Spleen (tissue), 11 donors: ENCODE measurements at regions not wholly inside any gene's neighbourhood (a gene's known extent, or its start where the extent isn't known, plus 50 kb on each side); places are given as distances from the start of the nearest gene placed in this dataset.

Source experiments
- DNase-seq: peaks from one replicate; pipeline ENCODE4 v3.0.0-alpha.2; 2020
- H3K27ac ChIP-seq, 8 donors: fragments of 200-600 bp; sonication (generic) in 7 of 8; 1 replicate in 4 of 8; 2 replicates in 4 of 8; pipeline versions ENCODE4 v1.5.0 to v1.8.0; 2016 to 2021; ENCODE audit warnings: inconsistent platforms in 4 of 8, mild to moderate bottlenecking in 4 of 8, moderate library complexity in 1 of 8
- H3K27me3 ChIP-seq, 7 donors: fragments of 200-600 bp; sonication (generic) in 6 of 7; replicated peaks in 1 of 7; 1 replicate in 4 of 7; 2 replicates in 3 of 7; pipeline versions ENCODE4 v1.5.0 to v1.8.0; 2016 to 2021; ENCODE audit warnings: inconsistent platforms in 3 of 7, mild to moderate bottlenecking in 1 of 7
- H3K36me3 ChIP-seq, 6 donors: fragments of 200-600 bp; sonication (generic) in 5 of 6; 1 replicate in 4 of 6; 2 replicates in 2 of 6; pipeline versions ENCODE4 v1.5.0 to v1.8.0; 2016 to 2021; ENCODE audit warnings: inconsistent platforms in 2 of 6
- H3K4me1 ChIP-seq, 6 donors: fragments of 200-600 bp; sonication (generic) in 5 of 6; 1 replicate in 3 of 6; 2 replicates in 3 of 6; pipeline versions ENCODE4 v1.5.0 to v1.8.0; 2016 to 2021; ENCODE audit warnings: inconsistent platforms in 3 of 6
- H3K4me3 ChIP-seq, 8 donors: fragments of 200-600 bp; sonication (generic) in 7 of 8; 1 replicate in 4 of 8; 2 replicates in 4 of 8; pipeline versions ENCODE4 v1.5.0 to v1.8.0; 2016 to 2021; ENCODE audit warnings: inconsistent platforms in 4 of 8, mild to moderate bottlenecking in 4 of 8, moderate library complexity in 2 of 8
- H3K9me3 ChIP-seq, 8 donors: fragments of 200-600 bp; sonication (generic) in 7 of 8; 1 replicate in 4 of 8; 2 replicates in 4 of 8; pipeline versions ENCODE4 v1.5.0 to v1.8.0; 2016 to 2021; ENCODE audit warnings: inconsistent platforms in 4 of 8
- CTCF ChIP-seq, 11 experiments: fragments of 200-600 bp in 7 of 11; fragments of 450-650 bp in 4 of 11; sonication (generic) in 4 of 11; IDR thresholded peaks in 8 of 11; conservative IDR thresholded peaks in 3 of 11; 1 replicate in 7 of 11; 2 replicates in 4 of 11; pipeline versions ENCODE4 v1.4.0 to v1.8.0; 2016 to 2021; ENCODE audit warnings: antibody characterized with exemption in 11 of 11, inconsistent platforms in 4 of 11, mild to moderate bottlenecking in 1 of 11
- POLR2A ChIP-seq, 3 donors: fragments of 450-650 bp; IDR thresholded peaks; one replicate each; pipeline ENCODE4 v1.5.1; 2017; ENCODE audit warnings: antibody characterized with exemption in 3 of 3, mild to moderate bottlenecking in 1 of 3
- POLR2AphosphoS5 ChIP-seq, 3 donors: sonication (generic); formaldehyde crosslinking; IDR thresholded peaks; one replicate each; pipeline ENCODE4 v1.5.1; 2017; ENCODE audit warnings: antibody characterized with exemption in 3 of 3
- WGBS, 5 donors: extraction: QIAGEN DNeasy Blood & Tissue Kit in 3 of 5; methylation state at CpG; one replicate each; pipeline versions ENCODE4 v1.1.5 to v1.1.7; 2013 to 2018; 5-methylcytosine and 5-hydroxymethylcytosine counted together
- intact Hi-C: fragments of 100-400 bp; cut with DNase I; formaldehyde crosslinking; loops from one replicate; pipeline ENCODE4 v1.15.0; 2023; ENCODE audit warnings: low total_unique reads
- donor health status: healthy with polysubstance abuse.
- donor health status: DM: no; HTN: no; CAD: no; lungs with moderate emphysema.
- donor health status: DM: no; HTN: no; CAD: no.
- donor health status: Bipolar disorder and iron deficiency.
- donor health status: healthy.
- donor health status: DM: no; HTN: no; CAD: no.
- donor health status: DM: yes; HTN: yes; CAD: no.

- H3K36me3 ChIP-seq, result no peaks in the 10 kb centered on the region
Observed at GRCh38 chr2:4882421-4882820, 809.8 kb upstream of the SOX11 start.

DNA sequence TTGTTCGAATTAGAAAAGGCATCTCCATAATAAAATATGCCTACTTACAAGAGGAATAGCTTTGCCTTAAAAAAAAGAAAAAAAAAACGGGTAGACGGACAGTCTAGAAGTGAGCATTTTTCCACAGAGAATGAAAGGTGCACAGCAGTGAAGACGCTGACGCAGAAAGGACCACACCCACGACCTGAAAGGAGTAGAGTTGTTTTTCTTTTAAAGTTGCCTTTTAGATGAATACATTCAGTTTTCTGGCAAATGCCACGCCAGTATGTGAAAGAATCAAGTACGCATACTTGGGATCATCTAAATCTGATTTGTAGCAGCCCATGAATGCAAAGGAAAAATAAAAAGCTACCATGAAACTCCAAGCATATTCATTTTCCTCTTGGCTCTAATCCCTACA is 809.2 kb upstream of the SOX11 start:
- H3K27me3 ChIP-seq, result no peaks in the 10 kb centered on the region

More at GRCh38 chr2:4882421-4882820, 809.8 kb upstream of the SOX11 start:
- intact Hi-C loops, result no loop called here
- Histone ChIP-seq H3K27ac (no peak overlapping the region), H3K4me1 (no peaks in the 10 kb centered on the region), H3K27me3 (no peaks in the 10 kb centered on the region), H3K4me3 (no peak overlapping the region), H3K9me3 (peaks cover 0 to 25% (median 15%) of the 10 kb centered on the region in 8 donors)
- DNase-seq, result no peak
- no peak for TF ChIP-seq CTCF (IDR thresholded peaks at IDR 0.05 in 8 of 11, conservative IDR thresholded peaks at IDR 0.05 in 3 of 11)
- TF ChIP-seq POLR2A (IDR thresholded peaks at IDR 0.05), result no peak
- no peak for TF ChIP-seq POLR2AphosphoS5 (IDR thresholded peaks at IDR 0.05)
- 66 to 81% (median 75%) methylated on average over 3 of the region's 3 CpGs for WGBS, 5 donors

DNA sequence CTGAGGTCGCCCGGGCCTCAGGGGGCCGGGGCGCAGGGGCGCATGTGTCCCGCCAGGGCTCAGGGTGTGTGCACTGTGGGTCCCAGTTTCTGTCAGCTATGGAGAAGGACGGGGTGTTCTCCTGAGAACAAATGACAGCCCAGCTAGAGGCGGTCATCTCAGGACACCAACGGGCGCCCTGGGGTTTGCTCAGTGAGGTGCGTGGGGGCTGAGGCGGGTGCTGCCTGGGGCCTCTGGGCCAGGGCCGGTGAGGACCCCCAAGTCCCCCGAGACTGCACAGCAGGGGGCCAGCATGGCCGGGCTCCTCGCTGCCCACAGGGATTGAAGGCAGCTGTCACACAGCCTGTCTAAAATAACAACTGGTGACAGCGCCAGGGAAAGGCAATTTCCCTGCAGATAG is 808.8 kb upstream of the SOX11 start:
- H3K27me3 ChIP-seq, result no peaks in the 10 kb centered on the region
- no peaks in the 10 kb centered on the region for H3K4me1 ChIP-seq
- no peak overlapping the region for H3K27ac ChIP-seq
- peaks cover 0 to 22% (median 15%) of the 10 kb centered on the region in 8 donors for H3K9me3 ChIP-seq
- 90 to 94% (median 93%) methylated on average over 11 to 17 of the region's 17 CpGs for WGBS, 5 donors
- no peak overlapping the region for H3K4me3 ChIP-seq
- no peak for TF ChIP-seq CTCF (IDR thresholded peaks at IDR 0.05 in 8 of 11, conservative IDR thresholded peaks at IDR 0.05 in 3 of 11)
- no peak for TF ChIP-seq POLR2A (IDR thresholded peaks at IDR 0.05)
- no peak for TF ChIP-seq POLR2AphosphoS5 (IDR thresholded peaks at IDR 0.05)
- no peak for DNase-seq
- no peaks in the 10 kb centered on the region for H3K36me3 ChIP-seq
- intact Hi-C loops, result no loop called here

More for the DNA sequence above, 809.2 kb upstream of the SOX11 start:
- H3K27ac ChIP-seq, result no peak overlapping the region
- no peak for TF ChIP-seq POLR2A (IDR thresholded peaks at IDR 0.05)
- no peak for TF ChIP-seq POLR2AphosphoS5 (IDR thresholded peaks at IDR 0.05)
- no peak for TF ChIP-seq CTCF (IDR thresholded peaks at IDR 0.05 in 8 of 11, conservative IDR thresholded peaks at IDR 0.05 in 3 of 11)
- no peaks in the 10 kb centered on the region for H3K36me3 ChIP-seq
- no peak overlapping the region for H3K4me3 ChIP-seq
- 77 to 87% (median 78%) methylated on average over 8 of the region's 8 CpGs for WGBS, 5 donors
- H3K4me1 ChIP-seq, result no peaks in the 10 kb centered on the region
- peaks cover 0 to 24% (median 15%) of the 10 kb centered on the region in 8 donors for H3K9me3 ChIP-seq
- DNase-seq, result no peak
- intact Hi-C loops, result no loop called here

DNA sequence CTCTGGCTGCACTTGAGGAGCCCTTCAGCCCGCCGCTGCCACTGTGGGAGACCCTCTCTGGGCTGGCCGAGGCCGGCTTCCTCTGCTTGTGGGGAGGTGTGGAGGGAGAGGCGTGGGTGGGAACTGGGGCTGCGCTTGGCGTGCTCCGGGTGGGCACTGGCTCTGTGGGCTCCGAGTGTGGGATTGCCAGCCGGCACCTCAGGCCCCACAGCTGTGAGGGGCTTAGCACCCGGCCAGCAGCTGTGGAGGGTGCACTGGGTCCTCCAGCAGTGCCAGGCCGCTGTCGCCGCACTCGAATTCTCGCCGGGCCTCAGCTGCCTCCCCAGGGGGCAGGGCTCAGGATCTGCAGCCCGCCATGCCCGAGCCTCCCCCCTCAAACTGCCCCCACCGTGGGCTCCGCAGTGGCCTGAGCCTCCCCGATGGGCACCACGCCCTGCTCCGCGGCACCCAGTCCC is 808.0 kb upstream of the SOX11 start:
- Histone ChIP-seq H3K4me1 (no peaks in the 10 kb centered on the region), H3K4me3 (no peak overlapping the region), H3K9me3 (peaks cover 0 to 22% (median 15%) of the 10 kb centered on the region in 8 donors), H3K36me3 (no peaks in the 10 kb centered on the region), H3K27ac (no peak overlapping the region), H3K27me3 (no peaks in the 10 kb centered on the region)
- intact Hi-C loops, result no loop called here
- no peak for DNase-seq
- 91 to 100% (median 93%) methylated on average over 1 to 25 of the region's 25 CpGs; no CpG with 5 or more reads in 1 of the 5 donors for WGBS, 5 donors
- TF ChIP-seq POLR2A (IDR thresholded peaks at IDR 0.05), result no peak
- TF ChIP-seq CTCF (IDR thresholded peaks at IDR 0.05 in 8 of 11, conservative IDR thresholded peaks at IDR 0.05 in 3 of 11), result no peak
- no peak for TF ChIP-seq POLR2AphosphoS5 (IDR thresholded peaks at IDR 0.05)
